ENCODE measurements at regions not wholly inside any gene's neighbourhood (a gene's known extent, or its start where the extent isn't known, plus 50 kb on each side); places are given as distances from the start of the nearest gene placed in this dataset.
"Not testable (repeated sequence)": the region's sequence is repeated elsewhere in the genome, so short reads cannot be mapped to it uniquely, and the experiment has no call there.

DNA sequence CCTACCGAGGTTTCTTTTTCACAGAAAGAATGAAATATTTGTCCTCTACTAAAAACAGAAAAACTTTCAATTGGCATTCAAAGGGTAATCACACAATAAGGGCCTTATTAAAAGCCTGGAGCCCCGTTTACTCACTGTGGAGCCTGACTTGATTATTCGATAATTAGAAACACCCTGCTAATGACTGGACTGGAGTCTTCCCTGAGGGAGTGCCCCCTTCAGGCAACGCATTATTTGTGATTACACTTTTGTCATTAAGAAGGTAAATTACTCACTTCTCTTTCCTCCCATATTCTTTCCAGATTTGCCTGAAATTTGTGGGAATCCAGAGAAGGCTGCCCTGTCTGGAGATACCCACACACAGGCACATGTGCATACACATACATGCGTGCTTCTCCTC is 444.2 kb upstream of the NPVF start:
- no peak for DNase-seq

DNA sequence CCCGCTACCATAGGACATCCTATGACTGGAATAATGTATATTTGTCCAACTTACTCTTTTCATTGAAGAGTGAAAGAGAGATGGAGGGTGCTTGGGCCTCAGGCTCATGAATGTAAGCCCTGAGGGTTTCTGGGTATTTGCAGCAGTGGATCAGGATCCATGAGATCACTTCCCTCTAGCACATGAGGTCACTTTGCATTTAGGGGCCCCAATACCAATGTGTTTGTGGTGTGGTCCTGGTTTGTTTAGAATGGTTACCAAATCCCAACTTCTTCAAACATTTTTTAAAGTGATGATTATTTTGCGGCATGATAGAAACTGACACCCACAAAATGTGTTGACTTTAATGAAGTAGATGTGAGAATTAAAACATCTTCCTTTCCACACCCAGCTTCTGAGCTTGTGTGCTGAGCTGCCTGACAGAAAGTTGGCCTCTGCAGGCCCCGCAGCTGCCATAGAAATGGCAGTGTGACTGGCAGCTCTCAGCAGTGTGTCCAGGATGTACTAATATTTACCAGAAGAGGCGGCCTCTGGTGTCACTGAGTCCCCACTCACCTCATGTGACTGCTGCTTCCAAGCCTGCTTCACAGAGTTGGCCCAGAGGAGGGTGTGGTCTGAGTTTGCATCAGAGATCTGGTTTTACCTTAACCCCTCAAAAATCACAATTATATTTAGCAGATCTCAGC is 447.6 kb upstream of the NPVF start:
- no peak for DNase-seq

DNA sequence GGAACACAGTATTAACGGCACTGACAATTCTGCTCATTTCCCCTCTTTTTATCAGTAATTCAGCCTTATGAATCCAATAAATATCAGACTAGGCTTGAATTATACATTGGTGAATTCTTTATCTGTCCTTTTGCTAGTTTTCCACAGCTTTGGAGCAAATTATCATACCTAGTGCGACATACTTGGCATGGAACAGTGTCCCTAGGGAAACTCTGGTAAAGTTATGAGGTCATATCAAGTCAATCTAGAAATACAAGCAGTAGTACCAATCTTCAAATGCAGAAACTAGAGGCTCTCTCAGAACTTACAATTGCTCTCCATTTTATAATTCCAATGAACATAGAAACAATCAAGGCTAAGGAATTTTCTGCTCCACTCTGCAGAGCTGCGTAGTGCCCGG is 449.3 kb upstream of the NPVF start:
- no peak for DNase-seq

DNA sequence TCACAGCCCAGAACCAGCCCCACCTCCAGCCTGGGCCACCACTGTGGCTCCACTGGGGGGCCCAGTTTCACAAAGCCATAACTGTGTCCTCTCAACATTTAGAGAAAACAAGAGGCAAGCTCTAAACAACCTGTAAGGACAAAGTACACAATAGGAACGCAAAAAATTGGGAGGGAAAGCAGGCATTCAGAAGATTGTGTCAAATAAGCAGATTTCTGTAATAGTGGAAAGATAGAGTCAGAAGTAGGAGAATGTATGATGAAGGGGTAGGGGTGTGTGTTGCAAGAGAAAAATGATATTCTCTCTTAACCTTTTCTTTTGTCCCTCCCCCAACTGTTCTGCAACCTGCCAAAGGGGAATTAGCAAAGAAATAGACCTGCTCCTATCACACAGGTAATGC is 449.9 kb upstream of the NPVF start:
- DNase-seq = no peak

DNA sequence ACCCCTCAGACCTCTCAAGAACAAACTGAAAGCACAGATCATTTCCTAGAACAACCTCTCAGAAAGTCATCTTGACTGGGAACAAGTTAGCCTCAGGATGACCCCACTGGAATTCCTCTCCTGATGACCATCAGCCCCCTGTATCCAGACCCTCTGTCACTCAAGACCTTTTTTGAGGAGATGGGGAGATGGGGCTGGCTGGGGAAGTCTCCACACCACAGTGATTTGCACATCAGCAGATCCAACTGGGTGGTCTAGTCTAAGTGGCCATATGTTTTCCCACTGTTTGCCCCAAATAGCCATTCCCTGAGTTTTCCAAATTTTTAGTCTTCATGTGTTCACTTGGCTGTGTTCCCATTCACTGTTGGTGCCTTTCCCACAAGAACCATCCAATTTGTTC is 452.4 kb upstream of the NPVF start:
- no peak for DNase-seq

DNA sequence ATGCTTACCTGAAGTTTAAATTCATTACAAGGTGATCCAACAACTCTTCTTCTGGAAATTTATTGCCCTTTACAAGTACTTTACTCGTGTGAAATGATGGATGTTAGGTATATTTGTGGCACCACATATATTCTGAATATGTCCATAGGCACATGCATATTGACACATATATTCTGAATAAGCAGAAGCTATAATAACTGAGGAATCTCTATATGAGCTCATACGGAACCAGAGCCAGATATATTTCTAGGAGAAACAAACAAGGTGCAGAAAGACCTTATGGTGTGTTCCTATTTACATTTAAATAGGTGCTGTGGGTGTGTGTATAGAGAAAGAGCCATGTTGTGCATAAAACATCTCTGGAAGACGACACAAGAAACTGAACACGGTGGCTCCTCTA is 456.1 kb upstream of the NPVF start:
- DNase-seq = no peak

DNA sequence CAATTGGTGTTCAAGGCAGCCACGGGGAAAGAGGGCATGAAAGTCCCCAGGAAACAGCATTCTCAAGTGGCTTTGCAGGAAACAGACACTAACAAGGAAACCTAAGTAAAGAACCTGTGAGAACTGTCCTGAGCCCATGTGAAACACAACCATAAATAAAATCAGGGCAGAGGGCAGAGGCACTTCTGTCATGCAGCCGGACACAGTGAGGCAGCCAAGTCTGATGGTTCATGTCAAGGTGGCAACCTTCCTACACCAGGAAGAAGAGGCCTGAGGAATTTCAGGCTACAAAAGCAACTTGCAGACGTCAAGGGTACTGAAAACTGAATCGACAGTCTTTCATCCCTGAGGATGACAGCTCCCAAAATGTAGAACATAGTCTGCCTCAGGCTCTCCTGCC is 458.2 kb upstream of the NPVF start:
- DNase-seq = no peak

DNA sequence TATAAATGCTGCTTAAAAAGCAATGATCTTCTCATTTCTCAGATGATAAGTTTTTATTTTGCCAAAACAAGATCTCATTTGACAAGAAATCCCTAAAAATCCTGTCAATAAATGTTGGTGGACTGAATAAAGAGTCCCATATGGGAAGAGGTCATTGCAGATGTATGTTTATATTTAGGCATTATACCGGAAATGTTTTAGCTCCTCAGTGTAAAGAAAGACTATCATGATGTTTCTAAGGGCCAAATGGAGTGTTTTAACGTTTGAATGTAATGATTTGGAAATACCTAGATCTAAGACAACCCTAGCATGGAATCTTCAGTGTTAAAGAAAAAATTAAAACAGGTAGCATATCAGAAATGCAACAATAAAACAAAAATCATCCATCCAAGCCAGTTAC is 457.8 kb upstream of the NFE2L3 start:
- no peak for DNase-seq

DNA sequence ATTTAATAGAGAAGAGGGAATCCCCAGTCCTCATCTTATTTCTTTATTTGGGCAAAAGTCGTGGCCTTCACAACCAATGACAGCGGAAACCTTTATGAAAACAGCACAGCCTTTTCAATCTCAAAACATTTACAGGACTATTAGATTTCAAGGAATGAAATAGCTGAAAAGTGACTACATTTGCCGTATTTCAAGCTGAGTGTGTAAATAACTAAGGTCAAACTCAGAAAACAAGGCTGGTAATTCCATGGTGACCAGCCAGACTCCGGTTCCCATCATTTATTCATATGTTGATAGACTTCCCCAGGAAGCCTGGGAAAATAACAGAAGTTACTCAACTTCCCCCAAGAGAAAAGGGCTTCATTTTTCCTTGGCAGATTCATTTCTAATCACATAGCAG is 457.3 kb upstream of the NFE2L3 start:
- DNase-seq = peak in 1 of 4 experiments; percentile 10

DNA sequence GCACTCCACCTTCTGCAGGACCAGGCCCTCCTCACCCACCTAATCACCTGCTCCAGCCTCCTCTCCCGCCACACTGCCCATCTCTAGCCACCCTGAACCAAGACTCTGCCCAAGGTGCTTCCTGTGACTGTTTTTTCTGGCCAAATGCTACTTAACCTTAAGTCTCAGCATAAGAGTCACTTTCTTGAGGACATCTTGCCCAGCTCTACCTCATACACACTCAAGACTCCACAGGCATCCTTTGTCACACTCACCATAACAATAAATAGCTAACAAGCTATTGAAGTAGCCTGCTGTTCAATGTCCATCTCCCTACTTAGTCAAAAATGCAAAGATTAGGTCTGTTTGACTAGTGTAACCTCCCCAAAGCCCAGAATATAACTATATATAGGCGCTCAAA is 455.4 kb upstream of the NFE2L3 start:
- no peak for DNase-seq

DNA sequence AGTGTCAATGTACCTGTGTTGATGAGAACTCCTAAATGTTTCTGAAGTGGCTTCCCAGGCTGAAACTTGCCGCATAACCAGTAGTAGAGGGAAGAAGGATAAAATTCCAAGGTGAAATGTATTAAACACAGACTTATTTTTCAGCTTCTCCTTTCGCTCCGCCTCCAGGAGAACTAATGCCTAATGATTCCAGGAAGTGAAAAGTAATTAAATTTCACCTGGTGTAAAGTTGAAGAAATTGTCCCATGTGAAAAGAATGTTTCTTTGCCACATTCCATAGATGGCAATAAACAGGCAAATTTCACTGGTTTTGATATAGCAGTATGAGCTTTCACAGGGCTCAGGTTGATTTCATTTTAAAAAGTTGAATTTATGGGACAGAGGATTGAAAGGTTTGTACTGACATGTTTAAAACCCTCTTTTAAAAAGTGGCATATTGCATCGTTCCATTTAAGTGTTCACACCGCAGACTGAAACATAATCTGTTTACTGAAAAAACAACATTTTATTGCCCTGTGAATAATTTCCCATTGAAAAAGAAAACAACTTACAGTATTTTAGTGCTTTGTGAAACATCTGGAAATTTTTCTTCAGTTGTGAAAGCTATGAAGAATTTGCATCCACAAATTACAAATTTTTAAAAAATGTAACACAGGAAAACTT is 453.4 kb upstream of the NFE2L3 start:
- DNase-seq = no peak

DNA sequence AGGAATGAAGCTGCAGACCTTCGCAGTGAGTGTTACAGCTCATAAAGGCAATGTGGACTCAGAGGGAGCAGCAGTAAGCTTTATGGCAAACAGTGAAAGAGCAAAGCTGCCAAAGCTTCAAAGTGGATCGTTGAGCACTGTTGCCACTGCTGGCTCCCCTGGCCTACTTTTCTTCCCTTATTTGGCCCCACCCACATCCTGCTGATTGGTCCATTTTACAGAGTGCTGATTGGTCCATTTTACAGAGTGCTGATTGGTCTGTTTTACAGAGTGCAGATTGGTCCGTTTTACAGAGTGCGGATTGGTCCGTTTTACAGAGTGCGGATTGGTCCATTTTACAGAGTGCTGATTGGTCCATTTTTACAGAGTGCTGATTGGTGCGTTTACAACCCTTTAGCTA is 451.9 kb upstream of the NFE2L3 start:
- not testable (repeated sequence) for DNase-seq

DNA sequence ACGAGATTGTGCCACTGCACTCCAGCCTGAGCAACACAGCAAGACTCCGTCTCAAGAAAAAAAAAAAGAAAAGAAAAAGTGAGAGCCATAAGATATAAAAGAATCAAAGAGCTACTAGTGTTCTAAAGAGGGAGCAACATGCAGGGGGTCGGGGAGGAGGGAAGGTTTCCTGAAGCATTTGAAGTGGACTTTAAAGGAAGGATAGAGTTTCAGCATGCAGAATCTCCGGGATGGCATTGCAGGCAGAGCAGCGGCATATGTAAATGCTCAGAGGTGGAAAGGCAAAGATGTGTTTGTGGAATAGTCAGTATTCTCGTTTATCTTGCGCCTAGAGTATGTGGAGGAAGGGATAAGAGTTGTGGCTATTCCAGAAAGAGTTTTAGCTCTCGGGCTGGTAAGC is 447.6 kb upstream of the NFE2L3 start:
- DNase-seq = no peak

DNA sequence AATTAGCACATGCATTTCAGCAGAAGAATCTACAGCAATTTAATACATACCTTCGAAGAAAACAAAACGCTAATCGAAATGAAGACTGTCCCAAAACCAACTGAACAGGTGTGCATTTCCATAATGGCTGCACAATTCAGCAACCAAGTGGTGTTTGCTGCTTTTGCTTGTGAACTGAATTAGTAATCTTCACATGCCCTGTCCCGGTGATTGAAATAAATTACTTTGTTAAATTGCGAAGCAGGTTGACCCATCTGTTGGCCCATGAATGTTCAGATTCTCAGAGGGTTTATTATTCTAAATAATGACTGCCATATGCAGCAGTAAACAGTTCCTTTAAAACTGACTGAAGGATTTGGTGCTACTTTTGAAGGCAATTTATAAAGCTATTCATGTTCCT is 445.2 kb upstream of the NFE2L3 start:
- no peak for DNase-seq

DNA sequence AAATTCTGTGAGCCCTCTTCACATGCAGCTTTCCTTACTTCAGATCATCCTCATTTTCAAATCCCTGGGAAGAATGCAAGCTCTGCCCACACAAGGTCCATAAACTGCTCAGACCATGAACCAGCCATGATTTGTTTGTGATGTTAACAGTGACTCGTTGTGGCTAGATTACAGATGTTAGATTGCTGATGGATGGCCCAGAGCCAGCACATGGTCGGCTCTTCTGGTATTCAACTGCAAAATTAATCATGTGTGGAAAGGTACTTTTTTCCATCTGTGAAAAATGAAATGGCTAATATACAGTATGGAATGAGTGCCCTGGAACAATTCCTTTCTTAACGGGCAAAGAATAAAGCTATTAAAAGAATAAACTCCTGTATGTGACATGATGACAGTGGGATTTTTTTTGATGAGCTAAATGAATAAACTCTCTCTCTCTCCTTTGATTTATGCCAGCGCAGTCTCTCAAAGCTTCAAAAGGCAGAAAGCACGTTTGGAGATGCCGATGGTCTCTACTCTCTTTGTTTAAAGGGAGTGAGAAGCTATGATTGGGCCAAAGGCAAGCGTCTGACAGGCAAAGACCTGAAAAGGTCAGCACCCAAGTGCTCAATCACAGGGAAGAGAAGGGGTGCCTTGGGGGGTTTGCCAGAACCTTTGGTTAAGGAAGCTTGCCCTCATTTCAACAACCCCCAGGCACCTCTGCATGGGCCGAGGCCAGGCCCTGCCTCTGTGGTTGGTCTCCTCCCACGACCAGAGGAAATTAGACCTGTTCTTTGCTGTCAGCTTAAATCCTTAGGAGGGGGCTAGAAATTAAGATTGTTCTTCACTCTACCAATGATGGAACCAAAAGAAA is 444.0 kb upstream of the NFE2L3 start:
- DNase-seq = no peak

DNA sequence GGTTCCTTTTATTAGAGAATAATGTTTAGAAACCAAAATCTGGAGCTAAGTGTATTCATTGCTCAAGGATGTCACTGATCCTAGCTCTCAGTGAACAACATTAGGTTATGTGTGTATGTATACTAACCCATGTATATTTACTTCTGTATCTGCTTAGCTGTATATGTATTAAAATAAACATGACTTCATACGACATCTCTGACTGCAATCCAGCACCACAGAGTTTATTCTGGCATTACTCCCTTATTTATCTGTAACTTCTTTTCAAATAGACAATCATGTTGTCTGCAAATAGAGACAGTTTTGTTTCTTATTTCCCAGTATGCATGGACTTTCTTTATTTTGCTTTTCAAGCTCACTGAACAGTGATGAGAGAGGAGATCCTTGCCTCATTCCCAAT is 441.0 kb upstream of the NFE2L3 start:
- DNase-seq = no peak

DNA sequence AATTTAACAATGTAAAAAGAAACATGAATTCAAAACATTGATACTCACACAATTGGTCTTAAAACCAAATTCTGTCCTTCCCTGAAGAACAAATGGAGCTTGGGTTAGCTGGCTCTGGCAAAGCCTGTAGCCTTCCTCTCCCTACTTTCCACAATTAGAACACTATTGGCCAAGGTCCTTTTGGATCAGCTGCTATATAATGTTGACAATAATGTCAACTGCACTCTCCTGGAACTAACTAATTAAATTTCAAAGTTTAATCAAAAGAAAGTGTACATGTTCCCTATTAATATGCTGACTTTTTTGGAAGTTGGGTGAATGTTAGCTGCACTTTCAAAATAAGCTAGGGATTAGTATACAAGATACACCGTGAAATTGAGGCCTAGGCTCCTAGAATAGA is 440.1 kb upstream of the NFE2L3 start:
- DNase-seq = no peak

DNA sequence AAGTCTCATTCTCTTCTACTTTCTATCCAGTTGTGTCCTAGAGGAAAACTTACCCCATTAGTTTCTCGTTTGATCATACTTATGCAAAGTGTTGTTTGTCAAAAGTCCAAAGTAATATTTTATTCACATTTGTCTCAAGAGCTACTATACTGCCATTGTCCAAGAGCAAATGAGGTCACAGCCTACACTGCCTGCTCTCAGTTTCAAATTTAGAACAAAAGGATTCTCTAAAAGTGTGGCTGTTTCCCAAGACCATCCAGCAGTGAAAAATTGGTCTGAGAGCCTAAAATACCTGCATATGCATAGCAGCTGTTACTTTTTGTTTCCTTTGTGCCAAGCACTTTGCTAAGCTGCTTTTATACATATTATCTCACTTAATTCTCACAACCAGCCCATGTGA is 439.5 kb upstream of the NFE2L3 start:
- DNase-seq = no peak

DNA sequence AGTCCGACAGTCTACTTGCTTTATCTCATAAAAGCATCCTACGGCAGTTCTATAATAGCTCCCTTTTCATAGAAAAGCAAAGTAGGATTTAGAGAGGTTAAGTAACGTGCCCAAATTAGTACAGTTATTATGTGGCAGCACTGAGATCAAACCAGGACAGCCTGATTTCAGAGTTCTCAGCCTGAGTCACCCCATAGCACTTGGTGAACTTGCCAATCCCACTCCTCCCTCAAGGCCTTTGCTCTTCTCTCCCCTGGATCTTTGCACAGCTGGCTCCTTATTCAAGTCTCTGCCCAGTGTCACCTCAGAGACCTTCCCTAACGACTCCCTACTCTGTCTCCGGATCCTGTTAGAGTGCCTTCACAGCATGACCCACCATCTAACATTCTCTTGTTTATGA is 438.0 kb upstream of the NFE2L3 start:
- no peak for DNase-seq

DNA sequence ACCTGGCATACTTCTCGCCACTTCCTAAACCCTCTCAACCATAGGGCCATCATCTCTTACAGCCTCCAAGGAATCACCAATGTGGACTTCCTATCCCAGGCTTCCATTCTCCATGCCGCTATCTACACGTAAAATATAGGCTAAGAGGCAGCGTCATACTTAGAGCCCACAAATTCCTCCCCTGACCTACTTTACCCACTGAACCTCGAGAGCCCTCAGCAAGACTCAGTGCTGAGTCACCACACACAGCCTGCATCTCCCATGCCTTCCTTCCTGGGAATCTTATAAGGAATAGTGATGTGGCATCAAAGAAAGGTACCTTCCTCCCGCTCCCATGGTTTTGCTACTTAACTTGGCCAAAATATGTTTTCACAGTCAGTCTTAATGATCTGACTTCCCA is 435.6 kb upstream of the NFE2L3 start:
- DNase-seq = no peak

DNA sequence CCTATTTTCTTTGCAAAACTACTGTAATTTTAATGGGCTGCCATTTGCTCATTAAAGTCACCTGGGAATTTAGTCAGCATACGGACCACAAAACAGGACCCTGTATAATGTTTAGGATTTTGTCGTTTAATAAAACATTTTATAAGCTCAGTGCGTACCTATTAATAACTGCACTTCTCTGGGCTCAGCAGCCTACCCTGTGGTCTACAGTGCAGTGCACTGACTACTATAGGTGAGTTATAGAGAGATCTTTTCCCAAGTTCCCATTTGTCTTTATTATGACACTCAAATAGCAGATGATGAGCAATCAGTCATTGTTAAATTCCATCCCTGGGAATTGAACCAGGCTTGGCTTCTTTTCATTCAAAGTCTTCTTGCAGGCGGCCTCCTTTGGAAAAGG is 433.4 kb upstream of the NFE2L3 start:
- no peak for DNase-seq

DNA sequence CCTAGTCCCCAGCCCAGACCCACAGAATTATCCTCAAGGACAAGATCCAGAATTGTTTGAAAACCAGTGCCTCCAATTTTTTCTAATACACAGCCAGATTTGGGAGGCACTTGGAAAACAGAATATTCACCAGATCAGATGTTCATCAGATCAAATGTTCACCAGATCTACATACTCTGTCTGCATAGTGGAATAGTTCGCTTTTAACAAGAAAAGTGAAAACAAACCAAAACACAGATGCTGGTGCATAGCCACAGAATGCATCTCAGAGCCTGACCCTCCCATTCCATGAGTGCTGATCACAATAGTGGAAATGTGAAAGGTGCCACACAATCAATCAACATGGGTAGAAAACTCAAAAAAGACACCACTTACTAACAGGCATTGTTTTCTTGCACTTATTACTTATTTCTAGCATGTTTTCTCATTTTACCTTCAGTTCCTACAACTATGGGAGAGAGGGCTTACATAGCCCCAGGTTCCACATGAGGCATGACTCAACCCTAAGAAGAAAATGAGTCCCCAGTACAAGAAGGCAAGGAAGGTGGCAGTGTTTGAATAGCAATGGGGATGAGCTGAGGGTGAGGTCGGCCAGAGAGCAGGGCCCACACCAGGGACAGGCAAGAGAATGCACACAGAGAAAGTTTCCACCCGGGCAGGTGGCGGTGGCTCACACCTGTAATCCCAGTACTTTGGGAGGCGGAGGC is 432.7 kb upstream of the NFE2L3 start:
- no peak for DNase-seq

DNA sequence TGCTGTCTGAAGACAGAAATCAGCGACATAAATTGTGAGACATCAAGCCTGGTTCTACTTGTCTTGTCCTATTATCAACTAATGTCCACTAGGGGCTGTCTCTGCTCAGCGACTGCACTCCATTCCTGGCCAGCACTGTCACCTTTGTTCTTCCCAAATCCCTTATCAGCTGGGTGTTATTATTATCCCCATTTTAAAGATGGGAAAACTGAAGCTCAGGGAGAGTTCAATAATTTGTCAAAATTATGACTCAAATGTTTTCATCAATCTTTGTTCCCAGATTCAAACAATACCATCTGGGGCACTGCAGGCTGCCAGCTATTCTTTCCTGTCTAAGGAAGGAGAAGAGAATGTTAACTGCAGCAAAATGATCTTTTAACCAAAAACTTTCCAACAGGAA is 431.6 kb upstream of the NFE2L3 start:
- peak in 2 of 4 experiments; percentile 5 to 13 for DNase-seq

Measured in suppressor macrophage (primary cell).